H1 (cell line): ENCODE measurements at regions not wholly inside any gene's neighbourhood (a gene's known extent, or its start where the extent isn't known, plus 50 kb on each side); places are given as distances from the start of the nearest gene placed in this dataset.

ENCODE experiments used
- CHD2 ChIP-seq: IDR thresholded peaks from 2 replicates; pipeline ENCODE4 v1.6.1; 2012; ENCODE audit warnings: low read length, improper control_type of control experiment
- GABPA ChIP-seq: IDR thresholded peaks from 2 replicates; pipeline ENCODE4 v1.6.1; 2011; ENCODE audit warnings: mild to moderate bottlenecking, low read length, moderate library complexity, borderline replicate concordance; ENCODE audit not compliant: insufficient read depth
- KDM1A ChIP-seq: fragments of 200-600, 300-600 bp; sonication (generic); IDR thresholded peaks from 2 replicates; pipeline ENCODE4 v1.7.1; 2016; ENCODE audit warnings: mild to moderate bottlenecking, low read length, borderline replicate concordance
- MAFK ChIP-seq: IDR thresholded peaks from 2 replicates; pipeline ENCODE4 v1.6.1; 2012; ENCODE audit warnings: low read depth, mild to moderate bottlenecking, improper control_type of control experiment, low read length
- RAD21 ChIP-seq, 2 experiments: IDR thresholded peaks in 1 of 2; conservative IDR thresholded peaks in 1 of 2; 2 replicates each; pipeline ENCODE4 v1.6.1; 2011; ENCODE audit warnings: low read depth in 2 of 2, low read length in 2 of 2, improper control_type of control experiment in 1 of 2, inconsistent platforms in 1 of 2, mild to moderate bottlenecking in 1 of 2, moderate library complexity in 1 of 2
- TAF1 ChIP-seq: IDR thresholded peaks from 2 replicates; pipeline ENCODE4 v1.6.1; 2011; ENCODE audit warnings: mild to moderate bottlenecking, low read depth, low read length

DNA sequence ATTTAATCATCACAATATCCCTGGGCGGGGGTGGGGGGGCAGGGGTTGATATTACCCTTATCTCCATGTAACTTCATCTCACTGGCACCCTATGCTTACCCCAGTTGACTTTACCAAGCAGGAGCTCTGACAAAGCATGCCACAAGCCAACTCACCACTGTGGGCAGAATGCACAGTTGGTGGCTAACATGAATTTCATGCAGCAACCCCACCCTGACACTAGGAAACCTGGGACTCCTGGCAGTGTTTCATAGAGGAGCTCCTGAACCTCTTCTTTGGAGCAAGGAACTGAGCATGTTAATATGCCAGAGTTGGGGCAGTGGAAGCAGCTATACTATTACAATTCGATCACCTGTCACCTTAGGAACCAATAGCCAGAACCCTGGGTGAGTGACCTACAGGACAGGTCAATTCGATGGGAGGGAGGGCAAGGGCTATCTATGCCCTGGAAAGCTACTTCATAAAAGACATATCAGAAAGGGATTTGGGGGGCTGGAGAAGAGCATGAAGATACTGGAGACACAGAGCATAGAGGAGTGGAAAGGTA lies 97.2 kb upstream of the ACSL4 start (continued):
- TF ChIP-seq GABPA (no peak), CHD2 (no peak), RAD21 (IDR thresholded peaks at IDR 0.05 in 1 of 2, conservative IDR thresholded peaks at IDR 0.05 in 1 of 2; ENCODE audit: low read depth in 2 of 2, low read length in 2 of 2) (no peak), KDM1A (no peak), MAFK (no peak), TAF1 (no peak)
- TF ChIP-seq, all 59 proteins: peak for 0
